DND-41 (cell line): ENCODE measurements at regions not wholly inside any gene's neighbourhood (a gene's known extent, or its start where the extent isn't known, plus 50 kb on each side); places are given as distances from the start of the nearest gene placed in this dataset.

Source experiments
- CTCF ChIP-seq: IDR thresholded peaks from 2 replicates; pipeline ENCODE4 v1.5.1; 2012; ENCODE audit warnings: borderline replicate concordance, low read length, moderate library complexity, mild to moderate bottlenecking; ENCODE audit not compliant: poor library complexity, severe bottlenecking; ENCODE audit errors: extremely low read depth
- EZH2 ChIP-seq: IDR thresholded peaks from 3 replicates; pipeline ENCODE4 v1.6.1; 2012; ENCODE audit warnings: borderline replicate concordance, low read depth, mild to moderate bottlenecking, moderate library complexity, low read length, inconsistent platforms; ENCODE audit not compliant: severe bottlenecking

GRCh38 chr1:228911225-228912210 is 176.2 kb downstream of the RHOU start:
- no peak for TF ChIP-seq CTCF
- no peak for TF ChIP-seq EZH2
